Stomach (tissue), 8 donors: ENCODE measurements at regions not wholly inside any gene's neighbourhood (a gene's known extent, or its start where the extent isn't known, plus 50 kb on each side); places are given as distances from the start of the nearest gene placed in this dataset.
A peak's percentile ranks its signal among the peaks of the same experiment; 100 is the strongest.
"Not testable (repeated sequence)": the region's sequence is repeated elsewhere in the genome, so short reads cannot be mapped to it uniquely, and the experiment has no call there.

Experiments used
- DNase-seq, 2 donors: peaks; one replicate each; pipeline versions ENCODE4 v3.0.0 to v3.0.0-alpha.2; 2013 to 2019
- H3K27ac ChIP-seq, 5 donors: fragments of 200-600 bp in 4 of 5; sonication (generic) in 4 of 5; one replicate each; pipeline ENCODE4 v1.5.1; 2013 to 2019; ENCODE audit warnings: mild to moderate bottlenecking in 1 of 5, moderate library complexity in 1 of 5
- H3K27me3 ChIP-seq, 3 donors: fragments of 200-600 bp; sonication (generic); one replicate each; pipeline ENCODE4 v1.5.1; 2017 to 2019; ENCODE audit warnings: mixed run types in 1 of 3
- H3K36me3 ChIP-seq, 4 donors: fragments of 200-600 bp; sonication (generic); 1 replicate in 3 of 4; 2 replicates in 1 of 4; pipeline ENCODE4 v1.5.1; 2016 to 2019
- H3K4me1 ChIP-seq, 4 donors: fragments of 200-600 bp; sonication (generic); one replicate each; pipeline ENCODE4 v1.5.1; 2016 to 2019
- H3K4me3 ChIP-seq, 4 donors: fragments of 200-600 bp; sonication (generic) in 3 of 4; one replicate each; pipeline ENCODE4 v1.5.1; 2016 to 2019; ENCODE audit warnings: mild to moderate bottlenecking in 1 of 4
- H3K9me3 ChIP-seq, 4 donors: fragments of 200-600 bp; sonication (generic); one replicate each; pipeline ENCODE4 v1.5.1; 2016 to 2019
- EP300 ChIP-seq: sonication (generic); formaldehyde crosslinking; IDR thresholded peaks from one replicate; pipeline ENCODE4 v1.6.1; 2017; ENCODE audit warnings: antibody characterized with exemption
- POLR2A ChIP-seq, 4 donors: fragments of 450-650 bp; IDR thresholded peaks; one replicate each; pipeline ENCODE4 v1.6.1; 2016; ENCODE audit warnings: antibody characterized with exemption in 4 of 4, control low read depth in 2 of 4, mild to moderate bottlenecking in 1 of 4, moderate library complexity in 1 of 4
- POLR2AphosphoS5 ChIP-seq, 3 donors: sonication (generic); formaldehyde crosslinking; IDR thresholded peaks; one replicate each; pipeline ENCODE4 v1.6.1; 2016; ENCODE audit warnings: antibody characterized with exemption in 3 of 3
- WGBS, 5 donors: extraction: QIAGEN DNeasy Blood & Tissue Kit in 3 of 5; methylation state at CpG; one replicate each; pipeline versions ENCODE4 v1.1.5 to v1.1.7; 2013 to 2018; 5-methylcytosine and 5-hydroxymethylcytosine counted together
- intact Hi-C: fragments of 100-400 bp; cut with DNase I; formaldehyde crosslinking; loops from one replicate; pipeline ENCODE4 v1.15.1; 2023; ENCODE audit warnings: low total_unique reads
- TF ChIP-seq, protein P1 (sequence below), 7 experiments: fragments of 450-650 bp in 4 of 7; fragments of 200-600 bp in 3 of 7; sonication (generic) in 3 of 7; IDR thresholded peaks; one replicate each; pipeline ENCODE4 v1.5.1; 2016 to 2019; ENCODE audit warnings: antibody characterized with exemption in 7 of 7, control low read depth in 2 of 7, mild to moderate bottlenecking in 1 of 7
- donor health status: healthy with polysubstance abuse.
- donor health status: Bipolar disorder and iron deficiency.
- donor health status: healthy.

DNA sequence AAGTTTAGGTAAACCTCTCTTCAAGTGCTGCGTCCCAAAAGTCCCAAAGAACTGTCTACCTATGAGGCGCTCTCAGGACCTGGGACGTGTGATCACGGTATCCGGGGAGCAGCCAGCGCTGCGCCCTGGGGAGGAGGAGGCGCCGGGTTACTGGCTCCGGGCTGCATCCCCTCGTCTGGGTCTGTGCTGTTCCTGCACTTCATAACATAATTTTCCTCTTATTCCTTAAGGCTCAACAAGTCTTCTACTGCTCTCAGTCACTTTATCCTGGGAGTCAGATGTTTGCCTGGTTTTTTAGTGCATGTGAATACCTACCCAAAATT is 629.3 kb downstream of the PRIM2 start:
- H3K27ac ChIP-seq, H3K4me3 ChIP-seq, DNase-seq, H3K4me1 ChIP-seq, H3K9me3 ChIP-seq, H3K27me3 ChIP-seq, intact Hi-C loops: not testable (repeated sequence)
- H3K36me3 ChIP-seq = peaks cover 25 to 49% (median 45%) of the 10 kb centered on the region in 4 donors
- WGBS, 5 donors = 96 to 99% (median 97%) methylated on average over 11 of the region's 11 CpGs

DNA sequence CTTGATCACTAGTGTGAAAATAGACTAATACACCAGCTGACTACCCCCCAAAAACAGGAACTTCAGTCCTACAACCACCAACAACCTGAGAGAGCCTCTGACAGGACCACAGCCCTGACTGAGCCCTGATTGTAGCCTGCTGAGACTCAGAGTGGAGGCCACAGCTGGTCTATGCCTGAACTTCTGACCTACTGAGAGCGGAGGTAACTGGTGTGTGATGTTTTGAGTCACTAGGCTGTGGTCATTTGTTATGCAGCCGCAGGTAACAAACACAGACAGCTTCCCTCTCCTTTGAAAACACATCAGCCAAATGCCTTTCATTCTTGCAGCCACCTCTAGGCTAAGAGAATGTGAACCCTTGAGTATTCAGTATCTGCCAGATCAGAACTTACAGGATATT is 631.1 kb downstream of the PRIM2 start:
- WGBS, 5 donors = 95 to 100% (median 98%) methylated on average over 2 of the region's 2 CpGs; no CpG with 5 or more reads in 1 of the 5 donors

DNA sequence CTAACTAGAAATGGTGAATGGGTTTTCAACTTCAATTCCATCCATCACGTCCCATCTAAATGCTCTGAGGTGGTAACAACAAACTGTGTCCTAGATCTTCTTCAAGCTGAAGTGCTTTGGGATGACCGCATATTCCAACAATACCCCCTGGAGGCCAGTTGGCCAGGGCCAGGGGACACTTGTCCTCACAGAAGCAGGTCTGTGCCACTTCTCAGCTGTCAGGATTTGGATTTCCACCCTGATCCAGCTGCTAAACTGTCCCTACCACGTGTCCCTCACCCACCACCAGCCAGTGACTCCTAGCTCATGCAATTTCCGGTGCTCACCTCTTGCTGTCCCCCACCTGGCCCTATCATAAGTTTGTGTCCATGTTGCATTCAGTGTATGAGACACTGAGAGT is 633.0 kb downstream of the PRIM2 start:
- H3K4me3 ChIP-seq, intact Hi-C loops, H3K27ac ChIP-seq, H3K4me1 ChIP-seq, DNase-seq, H3K27me3 ChIP-seq, H3K9me3 ChIP-seq: not testable (repeated sequence)
- 92 to 97% (median 93%) methylated on average over 2 to 4 of the region's 4 CpGs for WGBS, 5 donors
- H3K36me3 ChIP-seq = peaks cover 25 to 62% (median 55%) of the 10 kb centered on the region in 4 donors

More for the DNA sequence above, 631.1 kb downstream of the PRIM2 start:
- H3K9me3 ChIP-seq, H3K4me3 ChIP-seq, H3K27me3 ChIP-seq, H3K4me1 ChIP-seq, H3K27ac ChIP-seq, intact Hi-C loops, DNase-seq: not testable (repeated sequence)
- H3K36me3 ChIP-seq = peaks cover 25 to 49% (median 45%) of the 10 kb centered on the region in 4 donors

DNA sequence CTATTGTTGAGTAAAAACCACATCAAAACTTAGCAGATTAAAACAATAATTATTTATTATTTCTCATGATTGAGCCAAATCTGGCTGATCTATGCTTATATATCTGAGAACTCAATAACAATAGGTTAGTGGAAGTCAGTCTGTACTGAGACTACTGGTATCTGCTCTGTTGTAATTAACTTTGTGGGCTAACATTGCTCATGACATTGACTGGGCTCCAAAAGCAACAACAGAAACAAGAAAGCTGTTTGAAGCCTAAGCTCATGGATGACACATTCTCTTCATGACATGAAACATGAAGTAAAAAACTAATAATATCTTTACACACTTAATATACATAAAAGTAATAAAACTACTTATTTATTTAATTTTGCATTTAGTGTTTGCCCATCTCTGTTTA is 649.3 kb downstream of the PRIM2 start:
- H3K4me1 ChIP-seq, H3K27ac ChIP-seq, H3K4me3 ChIP-seq, H3K27me3 ChIP-seq, H3K36me3 ChIP-seq, H3K9me3 ChIP-seq, DNase-seq, intact Hi-C loops: not testable (repeated sequence)

DNA sequence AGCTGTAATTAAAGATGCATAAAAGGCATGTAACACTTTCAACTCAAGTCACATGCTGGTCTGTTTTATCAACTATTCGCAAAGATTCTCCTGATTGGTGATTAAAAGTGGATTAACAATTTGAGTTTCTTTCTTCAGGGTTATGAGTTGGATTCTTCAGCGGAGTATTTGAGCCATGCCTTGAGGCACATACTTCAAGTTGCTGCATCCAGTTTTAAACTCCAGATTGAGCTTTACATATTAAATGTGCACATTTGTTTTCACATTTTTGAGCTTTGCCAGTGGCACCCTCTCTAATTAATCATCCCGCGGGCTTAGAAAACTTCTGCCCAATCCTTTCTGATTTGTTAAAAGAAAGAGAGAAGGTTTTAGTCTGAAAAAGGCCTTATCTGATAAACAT is 654.5 kb downstream of the PRIM2 start:
- WGBS, 5 donors = 83 to 89% (median 86%) methylated on average over 4 of the region's 4 CpGs
- intact Hi-C loops, DNase-seq, H3K27ac ChIP-seq, H3K9me3 ChIP-seq, H3K4me3 ChIP-seq, H3K27me3 ChIP-seq, H3K4me1 ChIP-seq, H3K36me3 ChIP-seq: not testable (repeated sequence)

DNA sequence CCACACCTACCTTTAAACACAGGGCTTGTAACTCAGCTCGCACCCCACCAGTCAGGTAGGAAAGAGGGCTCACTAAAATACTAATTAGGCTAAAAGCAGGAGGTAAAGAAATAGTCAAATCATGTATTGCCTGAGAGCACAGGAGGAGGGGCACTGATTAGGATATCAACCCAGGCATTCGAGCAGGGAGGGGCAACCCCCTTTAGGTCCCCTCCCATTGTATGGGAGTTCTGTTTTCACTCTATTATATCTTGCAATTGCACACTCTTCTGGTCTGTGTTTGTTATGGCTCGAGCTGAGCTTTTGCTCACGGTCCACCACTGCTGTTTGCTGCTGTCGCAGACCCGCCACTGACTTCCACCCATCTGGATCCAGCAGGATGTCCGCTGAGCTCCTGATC is 657.2 kb downstream of the PRIM2 start:
- TF ChIP-seq POLR2AphosphoS5 (IDR thresholded peaks at IDR 0.05) (no peak), EP300 (no peak), POLR2A (IDR thresholded peaks at IDR 0.05) (no peak)
- TF ChIP-seq, protein P1, sequence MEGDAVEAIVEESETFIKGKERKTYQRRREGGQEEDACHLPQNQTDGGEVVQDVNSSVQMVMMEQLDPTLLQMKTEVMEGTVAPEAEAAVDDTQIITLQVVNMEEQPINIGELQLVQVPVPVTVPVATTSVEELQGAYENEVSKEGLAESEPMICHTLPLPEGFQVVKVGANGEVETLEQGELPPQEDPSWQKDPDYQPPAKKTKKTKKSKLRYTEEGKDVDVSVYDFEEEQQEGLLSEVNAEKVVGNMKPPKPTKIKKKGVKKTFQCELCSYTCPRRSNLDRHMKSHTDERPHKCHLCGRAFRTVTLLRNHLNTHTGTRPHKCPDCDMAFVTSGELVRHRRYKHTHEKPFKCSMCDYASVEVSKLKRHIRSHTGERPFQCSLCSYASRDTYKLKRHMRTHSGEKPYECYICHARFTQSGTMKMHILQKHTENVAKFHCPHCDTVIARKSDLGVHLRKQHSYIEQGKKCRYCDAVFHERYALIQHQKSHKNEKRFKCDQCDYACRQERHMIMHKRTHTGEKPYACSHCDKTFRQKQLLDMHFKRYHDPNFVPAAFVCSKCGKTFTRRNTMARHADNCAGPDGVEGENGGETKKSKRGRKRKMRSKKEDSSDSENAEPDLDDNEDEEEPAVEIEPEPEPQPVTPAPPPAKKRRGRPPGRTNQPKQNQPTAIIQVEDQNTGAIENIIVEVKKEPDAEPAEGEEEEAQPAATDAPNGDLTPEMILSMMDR (IDR thresholded peaks at IDR 0.05) = no peak
- Histone ChIP-seq H3K4me1 (no peaks in the 10 kb centered on the region), H3K27me3 (no peaks in the 10 kb centered on the region), H3K27ac (no peak overlapping the region), H3K36me3 (no peaks in the 10 kb centered on the region), H3K9me3 (no peaks in the 10 kb centered on the region), H3K4me3 (no peak overlapping the region)
- DNase-seq = no peak
- intact Hi-C loops = no loop called here
- WGBS, 5 donors = 81 to 87% (median 83%) methylated on average over 7 of the region's 7 CpGs

DNA sequence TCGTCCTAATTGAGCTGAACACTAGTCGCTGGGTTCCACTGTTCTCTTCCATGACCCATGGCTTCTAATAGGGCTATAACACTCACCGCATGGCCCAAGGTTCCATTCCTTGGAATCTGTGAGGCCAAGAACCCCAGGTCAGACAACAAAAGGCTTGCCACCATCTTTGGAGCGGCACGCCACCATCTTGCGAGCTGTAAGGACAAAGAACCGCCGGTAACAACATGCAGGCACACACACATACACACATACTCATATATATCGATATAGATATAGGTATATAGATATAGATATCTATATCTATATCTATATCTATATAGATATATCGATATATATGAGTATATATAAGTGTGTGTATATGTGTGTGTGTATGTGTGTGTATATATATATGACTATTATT is 657.7 kb downstream of the PRIM2 start:
- H3K27me3 ChIP-seq, H3K4me3 ChIP-seq, intact Hi-C loops, H3K9me3 ChIP-seq, DNase-seq, H3K36me3 ChIP-seq, H3K4me1 ChIP-seq, H3K27ac ChIP-seq: not testable (repeated sequence)
- 94 to 96% (median 95%) methylated on average over 8 to 10 of the region's 10 CpGs for WGBS, 5 donors

DNA sequence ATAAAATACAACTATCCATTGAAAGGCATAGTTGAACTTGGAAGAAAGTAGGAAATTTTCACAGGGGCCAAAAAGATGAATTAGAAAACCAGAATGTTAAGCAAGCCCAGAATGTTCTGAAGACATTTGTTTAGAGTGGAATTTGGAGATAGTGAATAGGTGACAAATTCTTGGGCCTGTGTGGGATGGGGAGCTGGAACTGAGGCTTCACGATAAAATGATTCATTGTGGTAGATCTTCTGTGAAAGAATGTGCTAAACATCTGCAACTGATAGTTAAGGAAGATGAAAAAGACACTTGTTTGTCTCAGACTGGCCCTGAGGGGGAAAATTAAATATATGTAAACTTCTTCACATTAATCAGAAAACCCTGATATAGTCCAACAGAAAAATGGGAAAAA is 658.9 kb downstream of the PRIM2 start:
- H3K4me1 ChIP-seq, H3K9me3 ChIP-seq, H3K36me3 ChIP-seq, H3K4me3 ChIP-seq, intact Hi-C loops, DNase-seq, H3K27ac ChIP-seq, H3K27me3 ChIP-seq: not testable (repeated sequence)
- WGBS, 5 donors = 34 to 69% (median 61%) methylated on average over 1 of the region's 1 CpG

DNA sequence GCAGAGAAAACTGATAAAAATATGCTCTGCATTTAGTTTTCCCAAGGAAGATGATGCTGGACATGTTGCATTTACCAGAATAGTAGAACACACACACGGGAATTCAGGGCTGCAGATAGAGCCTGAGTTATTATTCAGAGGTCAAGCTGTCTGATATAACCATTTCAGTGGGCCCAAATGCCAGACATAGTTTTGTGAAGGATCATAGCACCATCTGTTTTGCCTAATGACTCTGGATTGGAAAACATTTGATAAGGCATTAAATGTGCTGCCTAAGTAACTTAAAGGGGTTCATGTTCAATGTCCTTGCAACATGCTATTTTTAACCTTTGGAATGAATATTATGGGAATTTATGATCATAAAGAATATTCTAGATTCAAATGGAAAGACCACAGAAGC is 666.2 kb downstream of the PRIM2 start:
- not testable (repeated sequence) for H3K9me3 ChIP-seq, H3K4me3 ChIP-seq
- 26 to 54% (median 31%) methylated on average over 1 of the region's 1 CpG for WGBS, 5 donors

DNA sequence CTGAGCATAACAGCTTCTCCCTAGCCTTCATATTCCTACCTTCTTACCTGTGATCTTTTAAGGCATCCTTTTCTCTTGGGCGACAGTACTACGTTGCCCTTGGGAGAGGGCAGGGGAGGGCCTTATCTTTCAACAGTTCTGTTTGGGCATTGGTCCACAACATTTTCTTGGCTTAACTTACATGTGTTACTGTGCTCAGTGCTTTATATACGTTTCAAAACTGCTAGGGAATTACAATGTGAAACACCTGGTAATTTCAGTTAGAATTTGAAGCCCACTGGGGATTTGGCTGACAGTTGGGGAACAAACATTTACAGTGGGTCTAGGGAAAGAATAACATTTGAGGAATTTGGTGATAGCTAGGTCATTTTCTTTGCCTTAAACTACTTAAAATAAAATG is 667.1 kb downstream of the PRIM2 start:
- H3K36me3 ChIP-seq, H3K27ac ChIP-seq, DNase-seq, H3K4me1 ChIP-seq, H3K27me3 ChIP-seq, H3K4me3 ChIP-seq, H3K9me3 ChIP-seq, intact Hi-C loops: not testable (repeated sequence)
- 48 to 69% (median 63%) methylated on average over 3 of the region's 3 CpGs for WGBS, 5 donors

More for the DNA sequence above, 666.2 kb downstream of the PRIM2 start:
- H3K36me3 ChIP-seq, H3K4me1 ChIP-seq, intact Hi-C loops, H3K27me3 ChIP-seq, H3K27ac ChIP-seq: not testable (repeated sequence)
- DNase-seq = peak in 1 of 2 donors; percentile 4

DNA sequence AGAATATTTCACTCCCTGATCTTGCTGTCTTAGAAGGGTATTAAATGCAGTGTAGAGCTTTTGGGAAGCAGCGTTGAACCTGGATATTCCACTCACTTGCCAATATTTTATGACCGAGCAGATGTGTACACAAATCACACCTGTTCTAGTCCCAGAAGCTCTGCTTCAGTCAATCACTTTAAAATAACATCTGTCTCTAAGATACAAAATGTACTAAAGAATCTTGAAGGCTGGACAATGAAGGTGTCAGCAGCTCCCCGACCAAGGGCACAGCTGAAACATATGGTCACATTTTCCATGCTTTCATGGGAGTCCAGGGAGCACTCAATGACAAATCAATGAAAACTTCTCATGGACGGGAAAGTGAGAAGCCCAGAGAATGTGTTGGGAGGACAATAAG is 668.3 kb downstream of the PRIM2 start:
- H3K4me1 ChIP-seq, intact Hi-C loops, H3K27me3 ChIP-seq, H3K27ac ChIP-seq, H3K36me3 ChIP-seq, H3K4me3 ChIP-seq, H3K9me3 ChIP-seq: not testable (repeated sequence)
- WGBS, 5 donors = 56 to 64% (median 59%) methylated on average over 4 of the region's 4 CpGs
- DNase-seq = peak in 1 of 2 donors; percentile 1

DNA sequence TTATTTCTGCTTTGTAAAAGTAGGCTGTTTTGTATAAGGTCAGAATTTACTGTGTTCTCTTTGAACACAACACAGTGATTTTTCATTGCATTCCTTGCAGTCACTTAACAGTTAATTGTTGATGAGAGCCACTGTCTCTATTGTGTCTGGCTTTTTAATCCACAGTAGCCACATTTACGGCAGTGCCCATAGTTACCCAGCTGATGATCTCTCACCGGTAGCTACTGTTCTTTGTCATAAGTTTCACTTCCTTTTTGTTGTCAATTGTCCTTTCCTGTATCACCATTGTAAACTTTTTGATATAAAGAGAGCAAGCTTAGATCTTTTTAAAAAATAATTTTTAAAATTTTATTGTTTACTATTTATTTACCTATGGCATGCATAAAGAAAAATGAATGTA is 669.2 kb downstream of the PRIM2 start:
- WGBS, 5 donors = 33 to 48% (median 35%) methylated on average over 2 of the region's 2 CpGs
- H3K27ac ChIP-seq, H3K4me1 ChIP-seq, H3K27me3 ChIP-seq, H3K9me3 ChIP-seq, intact Hi-C loops, DNase-seq, H3K4me3 ChIP-seq, H3K36me3 ChIP-seq: not testable (repeated sequence)
